ENCODE measurements at regions not wholly inside any gene's neighbourhood (a gene's known extent, or its start where the extent isn't known, plus 50 kb on each side); places are given as distances from the start of the nearest gene placed in this dataset.
"Not testable (repeated sequence)": the region's sequence is repeated elsewhere in the genome, so short reads cannot be mapped to it uniquely, and the experiment has no call there.

- H3K4me1 ChIP-seq (ENCODE audit: control insufficient read depth in 2 of 2, insufficient read depth in 1 of 2, low read depth in 1 of 2, low read length in 2 of 2); H2BK15ac ChIP-seq (ENCODE audit: low read length); H2BK120ac ChIP-seq (ENCODE audit: low read depth, low read length); H3K27me3 ChIP-seq (ENCODE audit: control insufficient read depth in 3 of 3, insufficient read depth in 3 of 3, low read depth in 1 of 3, low read length in 3 of 3); H3K27ac ChIP-seq (replicated peaks; ENCODE audit: low read length); H2AFZ ChIP-seq (ENCODE audit: low read length); H4K8ac ChIP-seq (ENCODE audit: low read depth, low read length); H3K79me1 ChIP-seq (ENCODE audit: low read depth, low read length); H3K23ac ChIP-seq (ENCODE audit: low read depth, low read length, poor library complexity); H2BK12ac ChIP-seq (ENCODE audit: low read length); H2BK5ac ChIP-seq (ENCODE audit: low read length); H3K18ac ChIP-seq (ENCODE audit: low read length); H3K14ac ChIP-seq (ENCODE audit: low read length); DNase-seq (ENCODE audit: low spot score); H3K4me3 ChIP-seq (ENCODE audit: low read length in 2 of 2); H2AK5ac ChIP-seq (ENCODE audit: low read depth, low read length); H3K4ac ChIP-seq (ENCODE audit: low read length); H3K9ac ChIP-seq (ENCODE audit: low read depth, low read length, poor library complexity); H3K4me2 ChIP-seq (ENCODE audit: insufficient read depth, low read length, poor library complexity, severe bottlenecking); H4K91ac ChIP-seq (ENCODE audit: low read depth, low read length, poor library complexity); H3K36me3 ChIP-seq (replicated peaks in 1 of 2; ENCODE audit: control insufficient read depth in 2 of 2, insufficient read depth in 2 of 2, low read length in 2 of 2); H3K9me3 ChIP-seq (replicated peaks in 1 of 2; ENCODE audit: control insufficient read depth in 2 of 2, insufficient read depth in 1 of 2, low read depth in 1 of 2, low read length in 2 of 2): not testable (repeated sequence)
- WGBS, 2 donors (ENCODE audit: extremely low coverage in 2 of 2, insufficient read length in 2 of 2, insufficient replicate concordance in 1 of 2) = no CpG with 5 or more reads among the region's 8 CpGs
Measured at GRCh38 chr2:191507252-191507853, 170.6 kb upstream of the NABP1 start.

DNA sequence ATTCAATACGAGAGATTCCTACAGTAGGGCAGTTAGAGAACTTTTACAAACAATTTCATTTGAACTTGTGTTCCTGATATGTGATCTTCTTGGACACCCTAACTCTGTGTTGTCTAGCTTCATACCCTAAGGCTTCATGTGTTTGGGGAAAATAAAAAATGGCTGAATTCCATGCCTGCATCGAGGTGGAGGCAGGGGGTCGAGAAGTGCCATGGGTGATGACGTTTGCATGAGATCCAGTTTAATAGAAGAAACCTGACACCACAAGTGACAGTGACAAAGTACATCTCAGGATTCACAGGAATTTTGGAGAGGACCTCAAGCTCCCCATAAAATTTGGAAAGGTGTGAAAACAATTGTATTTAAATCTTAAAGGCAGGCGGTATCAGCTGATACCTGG is 169.2 kb upstream of the NABP1 start:
- H3K27ac ChIP-seq (replicated peaks; ENCODE audit: low read length) = no peak overlapping the region
- no peak overlapping the region for H3K14ac ChIP-seq (ENCODE audit: low read length)
- no peak overlapping the region for H3K9ac ChIP-seq (ENCODE audit: low read depth, low read length, poor library complexity)
- no peak overlapping the region for H3K4me3 ChIP-seq (ENCODE audit: low read length in 2 of 2)
- H3K23ac ChIP-seq (ENCODE audit: low read depth, low read length, poor library complexity) = no peak overlapping the region
- no peak overlapping the region for H3K4ac ChIP-seq (ENCODE audit: low read length)
- no peak overlapping the region for H2BK5ac ChIP-seq (ENCODE audit: low read length)
- no peaks in the 10 kb centered on the region for H3K79me1 ChIP-seq (ENCODE audit: low read depth, low read length)
- no peak overlapping the region for H3K4me2 ChIP-seq (ENCODE audit: insufficient read depth, low read length, poor library complexity, severe bottlenecking)
- H4K8ac ChIP-seq (ENCODE audit: low read depth, low read length) = no peak overlapping the region
- WGBS, 2 donors (ENCODE audit: extremely low coverage in 2 of 2, insufficient read length in 2 of 2, insufficient replicate concordance in 1 of 2) = no CpG with 5 or more reads among the region's 5 CpGs
- H2BK120ac ChIP-seq (ENCODE audit: low read depth, low read length) = no peak overlapping the region
- H2BK12ac ChIP-seq (ENCODE audit: low read length) = no peak overlapping the region
- H2BK15ac ChIP-seq (ENCODE audit: low read length) = no peak overlapping the region
- H3K27me3 ChIP-seq (ENCODE audit: control insufficient read depth in 3 of 3, insufficient read depth in 3 of 3, low read depth in 1 of 3, low read length in 3 of 3) = no peaks in the 10 kb centered on the region
- no peak for DNase-seq (ENCODE audit: low spot score)
- H4K91ac ChIP-seq (ENCODE audit: low read depth, low read length, poor library complexity) = no peak overlapping the region
- no peak overlapping the region for H3K18ac ChIP-seq (ENCODE audit: low read length)
- H3K36me3 ChIP-seq (replicated peaks in 1 of 2; ENCODE audit: control insufficient read depth in 2 of 2, insufficient read depth in 2 of 2, low read length in 2 of 2) = no peaks in the 10 kb centered on the region
- H3K4me1 ChIP-seq (ENCODE audit: control insufficient read depth in 2 of 2, insufficient read depth in 1 of 2, low read depth in 1 of 2, low read length in 2 of 2) = no peaks in the 10 kb centered on the region
- H3K9me3 ChIP-seq (replicated peaks in 1 of 2; ENCODE audit: control insufficient read depth in 2 of 2, insufficient read depth in 1 of 2, low read depth in 1 of 2, low read length in 2 of 2) = no peaks in the 10 kb centered on the region
- no peak overlapping the region for H2AK5ac ChIP-seq (ENCODE audit: low read depth, low read length)
- H2AFZ ChIP-seq (ENCODE audit: low read length) = peak overlapping the region; percentile 74

GRCh38 chr2:191512216-191512835 is 165.6 kb upstream of the NABP1 start:
- no peak overlapping the region for H2BK120ac ChIP-seq (ENCODE audit: low read depth, low read length)
- H3K4ac ChIP-seq (ENCODE audit: low read length) = no peak overlapping the region
- H4K91ac ChIP-seq (ENCODE audit: low read depth, low read length, poor library complexity) = no peak overlapping the region
- no peak overlapping the region for H2AFZ ChIP-seq (ENCODE audit: low read length)
- H3K14ac ChIP-seq (ENCODE audit: low read length) = no peak overlapping the region
- no peaks in the 10 kb centered on the region for H3K27me3 ChIP-seq (ENCODE audit: control insufficient read depth in 3 of 3, insufficient read depth in 3 of 3, low read depth in 1 of 3, low read length in 3 of 3)
- no peak for DNase-seq (ENCODE audit: low spot score)
- H2BK5ac ChIP-seq (ENCODE audit: low read length) = no peak overlapping the region
- no peak overlapping the region for H3K18ac ChIP-seq (ENCODE audit: low read length)
- no peak overlapping the region for H3K4me3 ChIP-seq (ENCODE audit: low read length in 2 of 2)
- H4K8ac ChIP-seq (ENCODE audit: low read depth, low read length) = no peak overlapping the region
- H3K27ac ChIP-seq (replicated peaks; ENCODE audit: low read length) = no peak overlapping the region
- H2BK12ac ChIP-seq (ENCODE audit: low read length) = no peak overlapping the region
- no peak overlapping the region for H3K23ac ChIP-seq (ENCODE audit: low read depth, low read length, poor library complexity)
- no peak overlapping the region for H3K4me2 ChIP-seq (ENCODE audit: insufficient read depth, low read length, poor library complexity, severe bottlenecking)
- no peaks in the 10 kb centered on the region for H3K4me1 ChIP-seq (ENCODE audit: control insufficient read depth in 2 of 2, insufficient read depth in 1 of 2, low read depth in 1 of 2, low read length in 2 of 2)
- H3K79me1 ChIP-seq (ENCODE audit: low read depth, low read length) = no peaks in the 10 kb centered on the region
- no peak overlapping the region for H2BK15ac ChIP-seq (ENCODE audit: low read length)
- H3K9ac ChIP-seq (ENCODE audit: low read depth, low read length, poor library complexity) = no peak overlapping the region
- WGBS, 2 donors (ENCODE audit: extremely low coverage in 2 of 2, insufficient read length in 2 of 2, insufficient replicate concordance in 1 of 2) = no CpG with 5 or more reads among the region's 7 CpGs
- no peaks in the 10 kb centered on the region for H3K9me3 ChIP-seq (replicated peaks in 1 of 2; ENCODE audit: control insufficient read depth in 2 of 2, insufficient read depth in 1 of 2, low read depth in 1 of 2, low read length in 2 of 2)
- H3K36me3 ChIP-seq (replicated peaks in 1 of 2; ENCODE audit: control insufficient read depth in 2 of 2, insufficient read depth in 2 of 2, low read length in 2 of 2) = no peaks in the 10 kb centered on the region
- no peak overlapping the region for H2AK5ac ChIP-seq (ENCODE audit: low read depth, low read length)

DNA sequence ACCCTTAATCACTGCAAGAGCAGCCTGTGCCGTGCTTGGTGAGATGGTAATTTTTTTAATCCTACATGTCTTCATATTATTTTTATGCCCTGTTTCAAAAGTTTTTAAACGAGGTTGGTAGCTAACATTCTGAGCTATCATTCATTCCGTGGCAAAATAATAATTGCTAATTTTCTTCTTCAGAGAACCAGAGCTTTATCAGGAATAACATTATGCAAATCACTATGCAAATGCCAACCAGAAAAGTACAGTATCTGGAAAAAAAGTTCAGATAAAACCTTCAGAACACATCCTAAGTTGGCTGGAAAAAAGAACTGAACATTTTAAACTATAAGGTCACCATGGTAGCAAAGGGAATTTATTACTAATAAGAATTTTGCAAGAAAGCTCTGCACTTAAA is 165.1 kb upstream of the NABP1 start:
- Histone ChIP-seq H3K27me3 (ENCODE audit: control insufficient read depth in 3 of 3, insufficient read depth in 3 of 3, low read depth in 1 of 3, low read length in 3 of 3) (no peaks in the 10 kb centered on the region), H3K4me3 (ENCODE audit: low read length in 2 of 2) (no peak overlapping the region), H3K9ac (ENCODE audit: low read depth, low read length, poor library complexity) (no peak overlapping the region), H3K23ac (ENCODE audit: low read depth, low read length, poor library complexity) (no peak overlapping the region), H3K4me2 (ENCODE audit: insufficient read depth, low read length, poor library complexity, severe bottlenecking) (no peak overlapping the region), H3K27ac (replicated peaks; ENCODE audit: low read length) (no peak overlapping the region), H3K9me3 (replicated peaks in 1 of 2; ENCODE audit: control insufficient read depth in 2 of 2, insufficient read depth in 1 of 2, low read depth in 1 of 2, low read length in 2 of 2) (no peaks in the 10 kb centered on the region), H3K18ac (ENCODE audit: low read length) (no peak overlapping the region), H2BK5ac (ENCODE audit: low read length) (no peak overlapping the region), H2BK120ac (ENCODE audit: low read depth, low read length) (no peak overlapping the region), H3K4me1 (ENCODE audit: control insufficient read depth in 2 of 2, insufficient read depth in 1 of 2, low read depth in 1 of 2, low read length in 2 of 2) (no peaks in the 10 kb centered on the region), H2BK12ac (ENCODE audit: low read length) (no peak overlapping the region), H3K4ac (ENCODE audit: low read length) (no peak overlapping the region), H2AK5ac (ENCODE audit: low read depth, low read length) (no peak overlapping the region), H3K14ac (ENCODE audit: low read length) (no peak overlapping the region), H3K79me1 (ENCODE audit: low read depth, low read length) (no peaks in the 10 kb centered on the region), H3K36me3 (replicated peaks in 1 of 2; ENCODE audit: control insufficient read depth in 2 of 2, insufficient read depth in 2 of 2, low read length in 2 of 2) (no peaks in the 10 kb centered on the region), H4K8ac (ENCODE audit: low read depth, low read length) (no peak overlapping the region), H4K91ac (ENCODE audit: low read depth, low read length, poor library complexity) (no peak overlapping the region), H2BK15ac (ENCODE audit: low read length) (no peak overlapping the region), H2AFZ (ENCODE audit: low read length) (no peak overlapping the region)
- WGBS, 2 donors (ENCODE audit: extremely low coverage in 2 of 2, insufficient read length in 2 of 2, insufficient replicate concordance in 1 of 2) = no CpG with 5 or more reads among the region's 3 CpGs
- no peak for DNase-seq (ENCODE audit: low spot score)
